ENCODE measurements at regions not wholly inside any gene's neighbourhood (a gene's known extent, or its start where the extent isn't known, plus 50 kb on each side); places are given as distances from the start of the nearest gene placed in this dataset.
"Not testable (repeated sequence)": the region's sequence is repeated elsewhere in the genome, so short reads cannot be mapped to it uniquely, and the experiment has no call there.

- DNase-seq (ENCODE audit: low read depth) = not testable (repeated sequence)
Observed at GRCh38 chr1:53399370-53400133, 59.6 kb upstream of the DMRTB1 start.

DNA sequence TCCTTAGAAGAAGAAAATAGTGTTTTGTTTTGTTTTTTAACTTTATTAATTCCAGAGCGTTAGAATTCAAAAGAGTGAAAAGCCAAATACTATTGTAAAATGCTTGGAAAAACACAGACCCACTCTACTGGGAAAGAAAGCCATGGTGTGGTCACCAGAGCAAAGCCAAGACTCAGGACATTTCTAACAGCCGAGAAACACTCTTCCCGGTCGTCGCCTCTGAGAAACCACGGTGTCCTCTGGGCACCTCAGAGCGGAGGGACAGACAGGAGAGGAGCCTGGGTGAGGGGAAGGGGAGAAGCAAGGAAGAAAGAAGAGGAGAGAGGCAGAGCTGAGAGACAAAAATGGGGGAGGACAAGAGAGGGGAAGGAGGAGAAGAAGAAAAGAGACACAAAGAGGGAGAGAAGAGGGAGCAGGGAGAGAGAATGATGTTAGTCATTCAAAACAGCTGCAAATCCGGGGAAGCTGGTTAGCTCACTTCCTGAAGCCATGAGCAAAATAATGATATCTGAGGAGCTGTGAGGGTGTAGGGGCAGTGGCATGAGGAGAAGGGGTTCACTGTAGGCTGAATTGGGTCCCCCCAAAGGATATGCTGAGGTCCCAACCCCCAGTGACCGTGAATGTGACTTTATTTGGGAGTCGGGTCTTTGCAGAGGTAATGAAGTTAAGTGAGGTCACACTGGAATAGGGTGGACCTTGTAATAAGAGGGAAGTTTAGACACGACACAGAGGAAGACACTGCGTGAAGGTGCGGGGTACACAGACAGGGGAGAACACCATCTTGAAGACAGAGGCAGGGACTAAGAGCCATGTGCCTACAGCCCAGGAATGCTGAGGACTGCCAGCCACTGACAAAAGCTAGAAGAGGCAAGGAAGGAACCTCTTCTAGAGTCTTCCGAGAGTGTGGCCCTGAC, 58.2 kb upstream of the DMRTB1 start:
- DNase-seq (ENCODE audit: low read depth) = no peak

GRCh38 chr1:53401813-53402745, 57.1 kb upstream of the DMRTB1 start:
- no peak for DNase-seq (ENCODE audit: low read depth)

- DNase-seq (ENCODE audit: low read depth) = no peak
Observed at GRCh38 chr1:53402891-53403655, 56.1 kb upstream of the DMRTB1 start.

- no peak for DNase-seq (ENCODE audit: low read depth)
Observed at GRCh38 chr1:53405737-53406136, 53.5 kb upstream of the DMRTB1 start.

GRCh38 chr1:53406551-53407235, 52.5 kb upstream of the DMRTB1 start:
- no peak for DNase-seq (ENCODE audit: low read depth)

DNA sequence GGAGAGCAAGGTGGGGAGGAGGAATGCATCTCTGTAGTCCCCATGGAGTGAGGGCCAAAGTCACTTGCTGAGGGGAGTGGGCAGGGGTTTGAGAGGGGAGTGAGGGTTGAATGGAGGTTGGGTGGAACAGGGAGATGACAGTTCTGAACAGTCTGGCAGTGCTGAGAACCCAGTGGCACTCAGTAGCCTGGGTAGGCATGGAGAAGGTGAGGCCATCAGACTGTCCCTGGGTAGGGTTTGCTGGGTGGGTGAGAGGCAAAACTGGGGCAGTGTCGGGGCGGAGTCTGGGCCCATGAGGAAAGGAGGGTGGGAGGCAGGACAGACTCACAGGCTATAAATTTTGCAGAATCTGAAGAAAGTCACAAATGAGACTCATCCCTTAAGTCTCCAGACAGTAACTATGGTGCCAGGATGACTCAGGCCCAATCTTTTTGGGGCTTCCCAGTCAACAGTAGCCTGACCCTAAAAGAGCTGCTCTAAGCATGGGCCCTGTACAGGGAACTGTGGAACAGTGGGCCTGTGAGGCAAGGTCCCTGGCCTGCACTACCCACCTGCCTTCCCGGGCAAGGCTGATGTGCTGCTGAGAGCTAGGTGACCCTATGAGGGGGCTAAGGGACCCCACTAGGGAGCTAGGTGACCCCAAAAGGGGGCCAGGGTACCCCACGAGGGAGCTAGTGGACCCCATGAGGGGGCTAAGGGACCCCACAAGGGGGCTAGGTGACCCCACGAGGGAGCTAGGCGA, 51.0 kb upstream of the DMRTB1 start:
- no peak for DNase-seq (ENCODE audit: low read depth)

DNA sequence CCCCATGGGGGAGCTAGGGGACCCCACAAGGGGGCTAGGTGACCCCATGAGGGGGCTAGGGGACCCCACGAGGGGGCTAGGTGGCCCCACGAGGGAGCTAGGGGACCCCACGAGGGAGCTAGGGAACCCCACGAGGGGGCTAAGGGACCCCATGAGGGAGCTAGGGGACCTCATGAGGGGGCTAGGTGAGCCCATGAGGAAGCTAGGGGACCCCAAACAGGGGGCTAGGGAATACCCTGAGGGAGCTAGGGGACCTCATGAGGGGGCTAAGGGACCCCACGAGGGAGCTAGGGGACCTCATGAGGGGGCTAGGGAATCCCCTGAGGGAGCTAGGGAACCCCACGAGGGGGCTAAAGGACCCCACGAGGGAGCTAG, 50.5 kb upstream of the DMRTB1 start:
- DNase-seq (ENCODE audit: low read depth) = no peak

GRCh38 chr1:53409233-53409632, 50.0 kb upstream of the DMRTB1 start:
- no peak for DNase-seq (ENCODE audit: low read depth)

Measured in activated T-helper 1 cell treated with Interleukin-2 at 50 U/mL for 16 hours (primary cell).